OCI-LY1 (cell line): ENCODE measurements at regions not wholly inside any gene's neighbourhood (a gene's known extent, or its start where the extent isn't known, plus 50 kb on each side); places are given as distances from the start of the nearest gene placed in this dataset.

Experiments
- H2AFZ ChIP-seq: fragments of 200-600 bp; sonication (generic), shearing (Covaris generic); 2 replicates; pipeline ENCODE4 v1.6.0; 2014; ENCODE audit warnings: antibody characterized with exemption, mild to moderate bottlenecking, low read length
- H3F3A ChIP-seq: fragments of 200-600 bp; sonication (generic), shearing (Covaris generic); 2 replicates; pipeline ENCODE4 v1.6.0; 2014; ENCODE audit warnings: mild to moderate bottlenecking, antibody characterized with exemption, low read length, moderate library complexity; ENCODE audit not compliant: insufficient read depth
- H3K27ac ChIP-seq: fragments of 200-600 bp; sonication (generic); 2 replicates; pipeline ENCODE4 v1.5.1; 2014; ENCODE audit warnings: low read length, mixed run types, mild to moderate bottlenecking, low read depth; ENCODE audit not compliant: poor library complexity, severe bottlenecking
- H3K27me3 ChIP-seq: fragments of 200-600 bp; sonication (generic); 2 replicates; pipeline ENCODE4 v1.6.0; 2014; ENCODE audit warnings: antibody characterized with exemption, mild to moderate bottlenecking, low read length, moderate library complexity; ENCODE audit not compliant: insufficient read depth
- H3K36me3 ChIP-seq: fragments of 200-600 bp; sonication (generic); 2 replicates; pipeline ENCODE4 v1.6.1; 2014; ENCODE audit warnings: mild to moderate bottlenecking, antibody characterized with exemption, low read length, moderate library complexity, mixed read lengths; ENCODE audit not compliant: insufficient read depth
- H3K4me1 ChIP-seq: fragments of 200-600 bp; sonication (generic); 2 replicates; pipeline ENCODE4 v1.5.1; 2014; ENCODE audit warnings: mild to moderate bottlenecking, low read length, moderate library complexity; ENCODE audit not compliant: insufficient read depth, severe bottlenecking
- H3K4me2 ChIP-seq: fragments of 200-600 bp; sonication (generic), shearing (Covaris generic); 2 replicates; pipeline ENCODE4 v1.6.1; 2014; ENCODE audit warnings: low read length
- H3K4me3 ChIP-seq: fragments of 200-600 bp; sonication (generic); 2 replicates; pipeline ENCODE4 v1.5.1; 2014; ENCODE audit warnings: low read length, low read depth, mild to moderate bottlenecking, mixed read lengths; ENCODE audit not compliant: poor library complexity, severe bottlenecking
- H3K79me2 ChIP-seq: fragments of 200-600 bp; shearing (Covaris generic); 2 replicates; pipeline ENCODE4 v1.6.1; 2016; ENCODE audit warnings: mixed run types, low read length, mixed read lengths; ENCODE audit not compliant: insufficient read depth
- H3K9ac ChIP-seq: fragments of 200-600 bp; sonication (generic), shearing (Covaris generic); 2 replicates; pipeline ENCODE4 v1.6.1; 2014; ENCODE audit warnings: mild to moderate bottlenecking, low read length, mixed read lengths
- H3K9me2 ChIP-seq: fragments of 200-600 bp; sonication (generic), shearing (Covaris generic); 2 replicates; pipeline ENCODE4 v1.6.1; 2014; ENCODE audit warnings: low read depth, mild to moderate bottlenecking, low read length, mixed read lengths
- H3K9me3 ChIP-seq: fragments of 200-600 bp; shearing (Covaris generic); 2 replicates; pipeline ENCODE4 v1.6.1; 2014; ENCODE audit warnings: low read length, mixed read lengths
- H4K20me1 ChIP-seq: fragments of 200-600 bp; sonication (generic), shearing (Covaris generic); 2 replicates; pipeline ENCODE4 v1.6.0; 2016; ENCODE audit warnings: mild to moderate bottlenecking, low read length; ENCODE audit not compliant: insufficient read depth
- EZH2 ChIP-seq: fragments of 200-600 bp; sonication (generic), shearing (Covaris generic); IDR thresholded peaks from 2 replicates; pipeline ENCODE4 v1.8.0; 2017; ENCODE audit warnings: borderline replicate concordance, mixed run types, mild to moderate bottlenecking, antibody characterized with exemption, low read length, moderate library complexity, mixed read lengths
- TF ChIP-seq, protein P1 (sequence below): fragments of 200-600 bp; sonication (generic), shearing (Covaris generic); IDR thresholded peaks from 2 replicates; pipeline ENCODE4 v1.5.1; 2017; ENCODE audit warnings: mild to moderate bottlenecking, antibody characterized with exemption, low read length, moderate library complexity, mixed read lengths

GRCh38 chr2:6358546-6358945, 507.2 kb downstream of the CMPK2 start:
- Histone ChIP-seq H3K4me1 (peaks cover 61% of the 10 kb centered on the region), H3K79me2 (no peaks in the 10 kb centered on the region), H3K4me3 (no peak overlapping the region), H3K27me3 (no peaks in the 10 kb centered on the region), H4K20me1 (no peaks in the 10 kb centered on the region), H3K4me2 (no peak overlapping the region), H2AFZ (no peak overlapping the region), H3F3A (no peaks in the 10 kb centered on the region), H3K9me2 (no peaks in the 10 kb centered on the region), H3K9me3 (no peaks in the 10 kb centered on the region), H3K9ac (no peak overlapping the region), H3K36me3 (no peaks in the 10 kb centered on the region), H3K27ac (no peak overlapping the region)
- TF ChIP-seq, protein P1, sequence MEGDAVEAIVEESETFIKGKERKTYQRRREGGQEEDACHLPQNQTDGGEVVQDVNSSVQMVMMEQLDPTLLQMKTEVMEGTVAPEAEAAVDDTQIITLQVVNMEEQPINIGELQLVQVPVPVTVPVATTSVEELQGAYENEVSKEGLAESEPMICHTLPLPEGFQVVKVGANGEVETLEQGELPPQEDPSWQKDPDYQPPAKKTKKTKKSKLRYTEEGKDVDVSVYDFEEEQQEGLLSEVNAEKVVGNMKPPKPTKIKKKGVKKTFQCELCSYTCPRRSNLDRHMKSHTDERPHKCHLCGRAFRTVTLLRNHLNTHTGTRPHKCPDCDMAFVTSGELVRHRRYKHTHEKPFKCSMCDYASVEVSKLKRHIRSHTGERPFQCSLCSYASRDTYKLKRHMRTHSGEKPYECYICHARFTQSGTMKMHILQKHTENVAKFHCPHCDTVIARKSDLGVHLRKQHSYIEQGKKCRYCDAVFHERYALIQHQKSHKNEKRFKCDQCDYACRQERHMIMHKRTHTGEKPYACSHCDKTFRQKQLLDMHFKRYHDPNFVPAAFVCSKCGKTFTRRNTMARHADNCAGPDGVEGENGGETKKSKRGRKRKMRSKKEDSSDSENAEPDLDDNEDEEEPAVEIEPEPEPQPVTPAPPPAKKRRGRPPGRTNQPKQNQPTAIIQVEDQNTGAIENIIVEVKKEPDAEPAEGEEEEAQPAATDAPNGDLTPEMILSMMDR: no peak
- TF ChIP-seq EZH2: no peak

DNA sequence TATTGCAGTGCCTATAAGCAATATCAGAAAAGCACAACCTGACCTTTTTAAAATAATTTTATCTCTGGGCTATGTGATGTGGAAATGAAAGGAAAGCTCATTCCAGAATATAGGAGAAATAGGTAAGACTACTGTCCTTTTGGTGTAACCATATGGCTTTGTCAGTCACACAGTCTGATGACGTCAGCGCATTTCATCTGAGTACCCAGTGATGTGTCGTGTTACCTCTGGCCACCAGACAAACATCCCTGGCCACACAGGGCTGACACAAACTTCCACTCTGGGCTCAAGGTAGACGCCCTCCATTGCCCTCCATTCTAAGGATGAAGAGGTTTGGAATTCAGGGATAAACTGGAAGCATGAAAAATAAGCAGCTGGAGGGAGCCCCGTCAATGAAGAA, 506.7 kb downstream of the CMPK2 start:
- Histone ChIP-seq H3K4me2 (no peak overlapping the region), H3K27me3 (no peaks in the 10 kb centered on the region), H3K9ac (no peak overlapping the region), H3K9me2 (no peaks in the 10 kb centered on the region), H3K27ac (no peak overlapping the region), H3K4me1 (peaks cover 57% of the 10 kb centered on the region), H3F3A (no peaks in the 10 kb centered on the region), H3K36me3 (no peaks in the 10 kb centered on the region), H3K4me3 (no peak overlapping the region), H3K79me2 (no peaks in the 10 kb centered on the region), H4K20me1 (no peaks in the 10 kb centered on the region), H3K9me3 (no peaks in the 10 kb centered on the region), H2AFZ (no peak overlapping the region)
- no peak for TF ChIP-seq EZH2
- TF ChIP-seq, protein P1: no peak

GRCh38 chr2:6359964-6360363, 505.7 kb downstream of the CMPK2 start:
- H4K20me1 ChIP-seq: no peaks in the 10 kb centered on the region
- H3K27me3 ChIP-seq: no peaks in the 10 kb centered on the region
- no peak overlapping the region for H2AFZ ChIP-seq
- no peaks in the 10 kb centered on the region for H3K9me2 ChIP-seq
- H3K4me1 ChIP-seq: peaks cover 47% of the 10 kb centered on the region
- H3F3A ChIP-seq: no peaks in the 10 kb centered on the region
- H3K4me3 ChIP-seq: no peak overlapping the region
- TF ChIP-seq EZH2: no peak
- TF ChIP-seq, protein P1: no peak
- no peak overlapping the region for H3K9ac ChIP-seq
- H3K27ac ChIP-seq: no peak overlapping the region
- H3K4me2 ChIP-seq: no peak overlapping the region
- no peaks in the 10 kb centered on the region for H3K36me3 ChIP-seq
- no peaks in the 10 kb centered on the region for H3K79me2 ChIP-seq
- H3K9me3 ChIP-seq: no peaks in the 10 kb centered on the region
